DMS 273 (cell line): ENCODE measurements at regions not wholly inside any gene's neighbourhood (a gene's known extent, or its start where the extent isn't known, plus 50 kb on each side); places are given as distances from the start of the nearest gene placed in this dataset.
A peak's percentile ranks its signal among the peaks of the same experiment; 100 is the strongest.
"Not testable (repeated sequence)": the region's sequence is repeated elsewhere in the genome, so short reads cannot be mapped to it uniquely, and the experiment has no call there.

Source experiments
- DNase-seq: peaks from one replicate; lab custom pipeline; 2025; ENCODE audit not compliant: unreplicated experiment; lab: John Stamatoyannopoulos, UW

GRCh38 chr5:50501491-50502228 is 60.6 kb upstream of the EMB start:
- DNase-seq: no peak

GRCh38 chr5:50513028-50513457 is 72.0 kb upstream of the EMB start:
- peak; percentile 10 for DNase-seq

GRCh38 chr5:50521060-50521459 is 80.0 kb upstream of the EMB start:
- not testable (repeated sequence) for DNase-seq

GRCh38 chr5:50527514-50528060 is 86.5 kb upstream of the EMB start:
- not testable (repeated sequence) for DNase-seq

- no peak for DNase-seq
These were observed 94.3 kb upstream of the EMB start for GRCh38 chr5:50535393-50535792.

GRCh38 chr5:50537534-50537933 is 96.4 kb upstream of the EMB start:
- not testable (repeated sequence) for DNase-seq

- no peak for DNase-seq
These were observed 106.2 kb upstream of the EMB start for GRCh38 chr5:50547303-50547702.

- DNase-seq: no peak
These were observed 109.2 kb upstream of the EMB start for GRCh38 chr5:50550267-50550666.

- no peak for DNase-seq
These were observed 109.9 kb upstream of the EMB start for GRCh38 chr5:50550993-50551392.

- no peak for DNase-seq
These were observed 112.5 kb upstream of the EMB start for GRCh38 chr5:50553560-50553984.

- DNase-seq: not testable (repeated sequence)
These were observed 107.8 kb upstream of the PARP8 start for GRCh38 chr5:50558640-50559039.

GRCh38 chr5:50559955-50560354 is 106.5 kb upstream of the PARP8 start:
- DNase-seq: no peak

- DNase-seq: no peak
These were observed 103.7 kb upstream of the PARP8 start for GRCh38 chr5:50562694-50563093.

GRCh38 chr5:50564079-50564478 is 102.4 kb upstream of the PARP8 start:
- DNase-seq: no peak

- no peak for DNase-seq
These were observed 101.9 kb upstream of the PARP8 start for GRCh38 chr5:50564558-50564957.

- no peak for DNase-seq
These were observed 92.3 kb upstream of the PARP8 start for GRCh38 chr5:50574121-50574520.

- no peak for DNase-seq
These were observed 90.7 kb upstream of the PARP8 start for GRCh38 chr5:50575740-50576139.

- DNase-seq: no peak
These were observed 90.2 kb upstream of the PARP8 start for GRCh38 chr5:50576265-50576664.

- no peak for DNase-seq
These were observed 89.7 kb upstream of the PARP8 start for GRCh38 chr5:50576686-50577256.

- DNase-seq: no peak
These were observed 85.9 kb upstream of the PARP8 start for GRCh38 chr5:50580506-50580905.

GRCh38 chr5:50581845-50582244 is 84.6 kb upstream of the PARP8 start:
- not testable (repeated sequence) for DNase-seq

- no peak for DNase-seq
These were observed 83.7 kb upstream of the PARP8 start for GRCh38 chr5:50582699-50583098.
